NCI-H2227 (cell line): ENCODE measurements at regions not wholly inside any gene's neighbourhood (a gene's known extent, or its start where the extent isn't known, plus 50 kb on each side); places are given as distances from the start of the nearest gene placed in this dataset.

ENCODE experiments used
- DNase-seq: peaks from one replicate; lab custom pipeline; 2025; ENCODE audit not compliant: unreplicated experiment; lab: John Stamatoyannopoulos, UW

- no peak for DNase-seq
These were observed 51.6 kb upstream of the SRGAP3 start for GRCh38 chr3:9301091-9301490.

GRCh38 chr3:9301798-9302197 lies 52.4 kb upstream of the SRGAP3 start:
- no peak for DNase-seq

GRCh38 chr3:9302425-9303181 lies 53.2 kb upstream of the SRGAP3 start:
- DNase-seq, result peak; percentile 88

GRCh38 chr3:9308298-9308990 lies 54.4 kb upstream of the THUMPD3 start:
- DNase-seq, result peak; percentile 7

- DNase-seq, result no peak
These were observed 52.8 kb upstream of the THUMPD3 start for GRCh38 chr3:9310043-9310442.

GRCh38 chr3:9311228-9311627 lies 51.6 kb upstream of the THUMPD3 start:
- DNase-seq, result no peak
